HG03558 (cell line): ENCODE measurements at regions not wholly inside any gene's neighbourhood (a gene's known extent, or its start where the extent isn't known, plus 50 kb on each side); places are given as distances from the start of the nearest gene placed in this dataset.

ENCODE experiments used
- ATAC-seq: cut with Tn5 transposase; IDR thresholded peaks from one replicate; pipeline ENCODE4 v1.9.1; 2021; ENCODE audit warnings: moderate number of reproducible peaks; ENCODE audit not compliant: unreplicated experiment; ENCODE audit errors: extremely low read depth

GRCh38 chr4:156710365-156711192 is 261.0 kb downstream of the PDGFC start:
- ATAC-seq = no peak

GRCh38 chr4:156705311-156705710 is 266.3 kb downstream of the PDGFC start:
- ATAC-seq = no peak

- ATAC-seq = no peak
Observed at GRCh38 chr4:156695163-156695562, 276.4 kb downstream of the PDGFC start.

GRCh38 chr4:156694413-156694812 is 277.2 kb downstream of the PDGFC start:
- no peak for ATAC-seq

DNA sequence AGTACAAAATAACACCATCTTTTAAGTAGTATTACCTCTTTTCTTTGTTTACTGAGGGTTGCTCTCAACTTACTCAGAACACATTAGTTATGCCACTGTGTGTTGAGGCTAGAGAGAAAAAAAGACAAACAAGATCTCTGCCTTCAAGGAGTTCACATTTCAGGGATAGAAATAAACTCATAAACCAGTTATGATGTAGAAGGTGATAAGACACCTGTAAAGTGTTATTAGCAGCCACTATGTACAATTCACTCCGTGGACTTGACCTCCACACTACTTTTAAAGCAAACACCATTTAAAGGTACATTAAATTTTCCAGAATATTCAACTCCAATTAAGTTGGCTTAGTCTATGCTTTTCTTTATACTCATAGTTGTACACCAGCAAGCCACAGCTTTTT is 278.0 kb downstream of the PDGFC start:
- ATAC-seq = no peak

- ATAC-seq = no peak
Observed at GRCh38 chr4:156692016-156692415, 279.6 kb downstream of the PDGFC start.

DNA sequence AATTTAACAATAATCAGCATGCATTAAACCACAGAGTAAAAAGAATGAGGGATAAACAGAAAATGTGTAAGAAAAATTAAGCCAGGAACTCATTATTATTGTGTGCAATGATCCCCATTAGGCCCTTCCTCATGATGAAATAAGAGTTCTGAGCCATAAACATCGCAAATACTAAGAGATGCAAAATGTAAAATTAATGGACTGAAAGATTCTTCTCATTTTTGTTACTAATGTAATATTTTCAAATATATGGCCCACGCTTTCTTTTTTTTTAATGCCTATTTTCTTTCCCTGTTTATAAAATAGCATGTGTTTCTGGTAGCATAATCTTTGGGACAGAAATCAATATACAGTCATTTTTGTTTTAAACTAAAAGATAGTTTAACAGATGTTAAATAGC is 281.0 kb downstream of the PDGFC start:
- no peak for ATAC-seq

- no peak for ATAC-seq
Observed at GRCh38 chr4:156686120-156686519, 285.5 kb downstream of the PDGFC start.

- no peak for ATAC-seq
Observed at GRCh38 chr4:156685308-156685707, 286.3 kb downstream of the PDGFC start.

DNA sequence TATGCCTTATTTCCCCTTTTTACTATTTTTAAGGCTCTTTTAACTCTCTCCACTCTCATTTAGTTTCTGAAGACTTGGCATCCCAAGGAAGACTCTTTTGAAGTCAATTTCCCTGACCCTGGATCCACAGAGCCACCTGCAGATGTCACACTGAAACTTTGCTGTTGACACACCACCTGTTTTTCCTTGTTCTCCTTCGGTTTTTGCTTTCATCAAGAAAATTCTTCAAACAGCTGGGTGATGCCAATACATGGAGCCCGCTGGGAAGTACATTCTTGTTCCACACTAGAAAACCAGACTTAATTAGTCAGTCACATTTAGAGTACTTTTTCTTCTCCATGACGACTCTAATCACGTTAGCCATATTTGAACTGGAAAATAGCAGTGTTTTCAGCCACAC is 293.9 kb downstream of the PDGFC start:
- ATAC-seq = no peak

DNA sequence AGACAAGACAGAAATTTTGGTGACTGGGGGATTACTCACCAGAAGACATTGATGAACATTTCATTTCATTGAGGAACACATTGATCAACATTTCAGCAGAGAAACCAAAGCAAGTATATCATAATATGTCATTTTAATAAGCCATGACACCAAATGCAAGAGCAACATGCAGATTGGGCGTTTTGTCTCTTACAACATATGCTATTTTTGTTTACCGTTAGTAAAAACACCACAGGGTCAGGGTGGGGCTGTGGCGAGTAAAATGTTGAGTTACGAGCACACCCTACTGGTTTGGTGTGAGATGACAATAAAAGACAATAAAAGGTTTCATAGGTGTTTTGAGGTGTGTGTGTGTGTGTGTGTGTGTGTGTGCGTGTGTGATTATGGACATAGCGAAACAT is 294.5 kb downstream of the PDGFC start:
- no peak for ATAC-seq

DNA sequence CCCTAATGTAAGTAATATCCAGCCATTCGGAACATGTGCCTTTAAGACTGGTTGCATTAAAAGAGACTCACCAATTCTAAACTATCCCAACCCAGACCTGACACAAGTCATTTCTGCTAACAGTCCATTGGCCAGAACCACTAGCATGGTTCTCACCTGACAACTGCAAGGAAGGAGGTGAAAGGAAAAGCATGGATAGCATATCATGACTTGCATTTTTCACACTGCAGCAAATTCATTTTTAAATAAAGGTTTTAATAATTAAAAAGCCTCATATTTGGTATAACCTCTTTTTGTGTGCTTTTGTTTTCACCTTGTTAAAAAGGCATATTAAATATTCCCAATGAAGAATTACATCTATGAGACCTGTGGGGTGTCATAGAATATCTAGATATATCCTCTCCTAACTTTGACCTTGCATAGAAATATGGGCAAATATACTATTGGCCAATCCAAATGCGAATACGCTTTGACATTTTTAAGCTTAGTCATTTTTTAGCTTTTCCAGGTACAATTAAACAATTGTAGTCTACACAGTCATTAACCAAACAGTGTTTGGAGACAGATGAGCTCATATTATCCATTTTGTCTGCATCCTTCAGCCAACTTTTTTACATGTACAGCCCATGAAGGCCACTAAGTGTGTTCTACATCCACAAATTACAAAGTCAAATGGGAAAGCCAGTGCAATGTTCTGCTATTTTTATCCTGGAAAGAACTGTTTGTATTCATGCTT is 295.3 kb downstream of the PDGFC start:
- ATAC-seq = no peak

- no peak for ATAC-seq
Observed at GRCh38 chr4:156673483-156673882, 298.1 kb downstream of the PDGFC start.

GRCh38 chr4:156672492-156673305 is 298.9 kb downstream of the PDGFC start:
- ATAC-seq = no peak

DNA sequence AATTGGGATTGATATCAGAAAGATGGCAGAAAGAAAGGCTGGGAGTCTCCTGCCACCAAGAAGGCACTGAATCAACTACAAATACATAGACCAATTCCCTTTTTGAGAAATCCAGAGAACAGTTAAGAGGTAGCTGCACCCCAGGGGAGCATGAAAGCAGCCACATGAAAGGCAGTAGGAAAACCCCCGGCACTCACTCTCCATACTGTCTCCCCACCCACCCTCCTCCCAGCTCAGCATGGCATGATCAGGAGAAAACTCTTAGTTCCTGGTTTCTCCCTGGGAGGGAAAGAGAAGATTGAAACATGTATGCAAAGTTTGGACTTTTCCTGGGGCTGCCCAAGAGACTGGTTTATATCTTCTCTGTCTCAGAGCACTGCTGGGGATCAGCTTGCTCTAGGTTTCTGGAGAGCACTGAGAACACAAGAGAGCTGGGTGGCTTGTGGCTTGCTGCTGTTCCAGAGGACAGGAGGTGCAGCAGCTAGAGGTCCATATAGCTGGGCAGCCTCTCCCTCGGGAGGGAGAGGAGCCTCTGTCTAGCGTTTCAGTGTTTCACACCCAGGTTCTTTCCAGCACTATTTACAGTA is 305.7 kb downstream of the PDGFC start:
- ATAC-seq = no peak

DNA sequence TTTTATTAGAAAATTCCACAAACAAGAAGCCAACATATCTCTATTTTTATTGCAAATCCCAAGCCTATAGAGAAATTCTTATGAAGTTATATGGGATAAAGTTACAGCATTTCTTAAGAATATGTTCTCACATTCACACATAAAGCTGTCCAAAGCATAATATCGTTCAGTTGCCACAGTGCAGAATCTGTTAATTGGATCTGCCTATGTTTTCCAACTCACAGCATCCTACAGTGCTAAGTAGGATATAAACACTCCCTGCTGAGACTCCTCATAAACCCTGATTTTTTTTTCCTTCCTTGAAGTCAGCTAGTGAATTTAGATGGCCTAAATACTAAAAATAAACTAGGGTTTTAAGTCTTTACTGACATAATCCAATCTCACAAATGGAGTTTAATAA is 307.9 kb downstream of the PDGFC start:
- no peak for ATAC-seq

- ATAC-seq = no peak
Observed at GRCh38 chr4:156662921-156663320, 308.7 kb downstream of the PDGFC start.

- no peak for ATAC-seq
Observed at GRCh38 chr4:156661555-156661954, 310.0 kb downstream of the PDGFC start.

DNA sequence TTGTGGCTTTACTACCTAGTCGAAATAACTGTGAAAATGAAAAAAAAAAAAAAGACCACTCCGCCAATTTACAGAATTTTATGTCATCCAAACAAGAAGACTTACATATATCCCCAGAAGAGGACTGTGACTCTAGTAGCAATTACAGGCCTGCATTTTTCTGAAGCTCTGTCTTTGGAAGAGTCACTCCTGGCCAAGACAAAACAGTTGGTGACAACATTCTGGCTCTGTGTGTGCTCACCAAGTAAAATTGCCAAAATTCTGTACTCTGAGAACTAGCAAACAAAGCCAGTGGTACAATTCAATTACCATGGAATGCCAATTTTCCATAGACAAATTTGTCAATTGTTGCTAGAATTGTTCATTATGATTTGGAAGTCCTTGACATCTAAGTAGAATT is 311.1 kb downstream of the PDGFC start:
- no peak for ATAC-seq

GRCh38 chr4:156659983-156660382 is 311.6 kb downstream of the PDGFC start:
- ATAC-seq = no peak

DNA sequence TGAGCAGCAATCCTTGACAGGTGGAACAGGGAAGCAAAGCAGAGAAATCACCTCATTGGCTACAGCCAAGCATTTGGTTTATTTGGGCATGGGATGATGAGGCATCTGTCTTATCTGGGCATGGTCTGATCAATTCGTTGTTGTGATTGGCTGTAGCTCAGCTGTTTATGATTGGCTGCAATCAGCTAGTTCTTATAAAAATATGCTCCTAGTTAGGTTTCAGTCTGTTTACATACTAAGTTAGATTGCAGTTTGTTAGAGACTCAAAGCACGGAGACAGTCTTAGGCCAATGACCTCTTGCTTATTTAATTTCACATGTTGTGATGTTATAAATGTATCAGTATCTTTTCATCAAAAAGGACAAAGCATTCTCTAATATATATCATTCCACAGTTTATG is 312.0 kb downstream of the PDGFC start:
- ATAC-seq = no peak
